Gastroesophageal sphincter (tissue), 4 donors: ENCODE measurements at regions not wholly inside any gene's neighbourhood (a gene's known extent, or its start where the extent isn't known, plus 50 kb on each side); places are given as distances from the start of the nearest gene placed in this dataset.

ENCODE experiments used
- ATAC-seq: fragments of 150-250 bp; one replicate; pipeline ENCODE4 v1.9.1; 2016; ENCODE audit warnings: mild to moderate bottlenecking, moderate library complexity
- H3K27ac ChIP-seq, 4 donors: fragments of 200-600 bp; sonication (generic) in 3 of 4; 1 replicate in 3 of 4; 2 replicates in 1 of 4; pipeline ENCODE4 v1.5.1; 2016 to 2019
- H3K27me3 ChIP-seq: fragments of 200-600 bp; sonication (generic); one replicate; pipeline ENCODE4 v1.5.1; 2019
- H3K36me3 ChIP-seq, 2 donors: fragments of 200-600 bp; sonication (generic); one replicate each; pipeline ENCODE4 v1.5.1; 2019; ENCODE audit warnings: control low read depth in 1 of 2
- H3K4me1 ChIP-seq, 3 donors: fragments of 200-600 bp; sonication (generic); 1 replicate in 2 of 3; 2 replicates in 1 of 3; pipeline ENCODE4 v1.5.1; 2016 to 2019; ENCODE audit warnings: control low read depth in 2 of 3
- H3K4me3 ChIP-seq, 2 donors: fragments of 200-600 bp; sonication (generic); one replicate each; pipeline ENCODE4 v1.5.1; 2019; ENCODE audit warnings: mild to moderate bottlenecking in 1 of 2, moderate library complexity in 1 of 2
- H3K9me3 ChIP-seq, 3 donors: fragments of 200-600 bp; sonication (generic); one replicate each; pipeline ENCODE4 v1.5.1; 2017 to 2019; ENCODE audit warnings: control low read depth in 2 of 3
- EP300 ChIP-seq: sonication (generic); formaldehyde crosslinking; IDR thresholded peaks from one replicate; pipeline ENCODE4 v1.6.1; 2017; ENCODE audit warnings: antibody characterized with exemption, mild to moderate bottlenecking
- POLR2A ChIP-seq, 2 donors: fragments of 450-650 bp; IDR thresholded peaks; one replicate each; pipeline ENCODE4 v1.6.1; 2017; ENCODE audit warnings: antibody characterized with exemption in 2 of 2, mild to moderate bottlenecking in 2 of 2, moderate library complexity in 1 of 2
- POLR2AphosphoS5 ChIP-seq: sonication (generic); formaldehyde crosslinking; IDR thresholded peaks from one replicate; pipeline ENCODE4 v1.6.1; 2017; ENCODE audit warnings: antibody characterized with exemption
- WGBS, 2 donors: methylation state at CpG; one replicate each; pipeline ENCODE4 v1.1.5; 2018; ENCODE audit warnings: low coverage in 1 of 2; 5-methylcytosine and 5-hydroxymethylcytosine counted together
- TF ChIP-seq, protein P1 (sequence below), 4 experiments: fragments of 200-600 bp in 2 of 4; fragments of 450-650 bp in 2 of 4; sonication (generic) in 1 of 4; IDR thresholded peaks; one replicate each; pipeline ENCODE4 v1.5.1; 2017 to 2019; ENCODE audit warnings: antibody characterized with exemption in 4 of 4, mild to moderate bottlenecking in 2 of 4, moderate library complexity in 2 of 4

DNA sequence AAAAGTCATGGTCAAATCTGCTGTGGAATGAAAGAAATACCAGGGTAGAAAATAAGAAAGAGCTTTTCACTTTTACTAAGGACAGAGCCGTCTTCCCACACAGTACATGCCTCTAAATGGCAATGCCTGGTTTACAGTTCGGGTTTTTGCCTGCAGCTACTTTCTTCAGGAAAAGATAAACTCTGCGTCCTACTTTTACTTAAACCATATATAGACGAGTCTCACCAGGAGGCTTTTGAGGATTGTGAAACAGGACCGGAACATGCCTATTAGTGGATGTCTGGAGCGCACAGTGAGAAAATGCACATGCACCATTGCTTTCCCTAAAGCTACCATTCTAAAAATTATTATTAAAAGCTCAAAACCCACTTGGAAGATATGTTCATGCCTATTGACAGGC is 70.5 kb downstream of the KLF6 start:
- H3K4me3 ChIP-seq, result no peak overlapping the region
- peak overlapping the region in 2 of 4 donors; percentile 2 to 4 for H3K27ac ChIP-seq
- no peak for TF ChIP-seq EP300
- no peak for TF ChIP-seq POLR2A (IDR thresholded peaks at IDR 0.05)
- TF ChIP-seq POLR2AphosphoS5, result no peak
- TF ChIP-seq, protein P1, sequence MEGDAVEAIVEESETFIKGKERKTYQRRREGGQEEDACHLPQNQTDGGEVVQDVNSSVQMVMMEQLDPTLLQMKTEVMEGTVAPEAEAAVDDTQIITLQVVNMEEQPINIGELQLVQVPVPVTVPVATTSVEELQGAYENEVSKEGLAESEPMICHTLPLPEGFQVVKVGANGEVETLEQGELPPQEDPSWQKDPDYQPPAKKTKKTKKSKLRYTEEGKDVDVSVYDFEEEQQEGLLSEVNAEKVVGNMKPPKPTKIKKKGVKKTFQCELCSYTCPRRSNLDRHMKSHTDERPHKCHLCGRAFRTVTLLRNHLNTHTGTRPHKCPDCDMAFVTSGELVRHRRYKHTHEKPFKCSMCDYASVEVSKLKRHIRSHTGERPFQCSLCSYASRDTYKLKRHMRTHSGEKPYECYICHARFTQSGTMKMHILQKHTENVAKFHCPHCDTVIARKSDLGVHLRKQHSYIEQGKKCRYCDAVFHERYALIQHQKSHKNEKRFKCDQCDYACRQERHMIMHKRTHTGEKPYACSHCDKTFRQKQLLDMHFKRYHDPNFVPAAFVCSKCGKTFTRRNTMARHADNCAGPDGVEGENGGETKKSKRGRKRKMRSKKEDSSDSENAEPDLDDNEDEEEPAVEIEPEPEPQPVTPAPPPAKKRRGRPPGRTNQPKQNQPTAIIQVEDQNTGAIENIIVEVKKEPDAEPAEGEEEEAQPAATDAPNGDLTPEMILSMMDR (IDR thresholded peaks at IDR 0.05), result no peak
- H3K36me3 ChIP-seq, result no peaks in the 10 kb centered on the region
- 42 to 54% methylated on average over 6 of the region's 6 CpGs for WGBS, 2 donors
- peak; percentile 69 for ATAC-seq
- H3K9me3 ChIP-seq, result peaks cover 0 to 20% (median 0%) of the 10 kb centered on the region in 3 donors
- no peaks in the 10 kb centered on the region for H3K27me3 ChIP-seq
- peaks cover 0 to 4% (median 0%) of the 10 kb centered on the region in 3 donors for H3K4me1 ChIP-seq

DNA sequence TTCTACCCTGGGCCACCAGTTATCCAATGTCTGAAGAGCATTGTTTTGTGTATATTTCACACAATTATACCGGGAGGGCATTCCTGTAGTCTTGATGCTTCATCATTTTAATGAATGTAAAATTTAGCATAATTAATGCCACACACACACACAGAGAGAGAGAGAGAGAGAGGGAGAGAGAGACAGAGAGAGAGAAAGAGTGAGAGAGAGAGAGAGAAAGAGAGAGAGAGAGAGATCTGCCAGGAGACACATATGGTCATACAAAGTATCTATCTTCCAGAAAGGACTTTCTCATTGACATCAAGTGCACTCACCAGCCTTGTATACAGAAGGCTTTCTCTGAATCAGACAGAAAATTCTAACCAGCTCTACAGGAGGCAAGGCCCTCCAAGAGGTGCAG is 72.3 kb downstream of the KLF6 start:
- Histone ChIP-seq H3K4me3 (no peak overlapping the region), H3K4me1 (peaks cover 0 to 4% (median 0%) of the 10 kb centered on the region in 3 donors), H3K9me3 (peaks cover 0 to 20% (median 0%) of the 10 kb centered on the region in 3 donors), H3K27me3 (no peaks in the 10 kb centered on the region), H3K36me3 (no peaks in the 10 kb centered on the region), H3K27ac (no peak overlapping the region)
- ATAC-seq, result no peak
- TF ChIP-seq POLR2A (IDR thresholded peaks at IDR 0.05) (no peak), POLR2AphosphoS5 (no peak), EP300 (no peak)
- TF ChIP-seq, protein P1 (IDR thresholded peaks at IDR 0.05), result no peak
- WGBS, 2 donors, result 86% methylated on average over 1 of the region's 1 CpG; no CpG with 5 or more reads in 1 of the 2 donors

DNA sequence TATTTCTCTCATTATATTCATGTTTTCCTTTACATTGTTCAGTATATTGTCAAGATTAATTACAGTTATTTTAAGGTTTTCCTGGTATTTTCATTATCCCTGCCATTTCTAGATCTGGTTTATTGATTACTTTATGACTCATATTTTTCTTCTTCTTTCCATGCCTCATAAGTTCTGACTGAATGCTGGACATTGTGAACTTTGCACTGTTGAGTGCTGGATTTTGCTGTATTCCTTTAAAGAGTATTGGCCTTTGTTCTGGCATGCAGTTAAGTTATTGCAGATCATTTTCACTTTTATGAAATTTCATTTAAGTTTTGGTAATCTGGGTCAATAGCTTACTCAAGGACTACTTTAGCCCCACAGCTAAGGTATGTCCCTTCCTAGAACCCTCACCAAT is 73.1 kb downstream of the KLF6 start:
- no peak for ATAC-seq
- H3K4me3 ChIP-seq, result no peak overlapping the region
- H3K9me3 ChIP-seq, result peaks cover 0 to 20% (median 0%) of the 10 kb centered on the region in 3 donors
- H3K4me1 ChIP-seq, result peaks cover 0 to 4% (median 0%) of the 10 kb centered on the region in 3 donors
- H3K27me3 ChIP-seq, result no peaks in the 10 kb centered on the region
- TF ChIP-seq, protein P1 (IDR thresholded peaks at IDR 0.05), result no peak
- TF ChIP-seq POLR2AphosphoS5, result no peak
- TF ChIP-seq EP300, result no peak
- TF ChIP-seq POLR2A (IDR thresholded peaks at IDR 0.05), result no peak
- no peak overlapping the region for H3K27ac ChIP-seq
- no peaks in the 10 kb centered on the region for H3K36me3 ChIP-seq

DNA sequence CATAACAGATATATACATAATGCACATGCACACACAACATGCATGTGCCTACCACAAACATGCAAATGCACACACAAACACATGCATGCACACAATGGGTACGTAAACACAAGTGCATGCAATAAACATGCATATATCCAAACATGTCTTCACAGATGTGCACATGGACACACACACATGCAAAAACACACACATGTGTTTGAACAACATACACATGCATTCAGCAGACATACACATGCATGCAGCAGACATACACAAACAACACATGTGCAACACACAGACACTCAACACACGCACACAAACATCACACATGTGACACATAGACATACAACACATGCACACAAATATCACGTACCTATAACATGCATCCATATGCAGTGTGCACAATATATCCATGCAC is 74.2 kb downstream of the KLF6 start:
- WGBS, 2 donors, result 84 to 88% methylated on average over 3 of the region's 3 CpGs
- H3K4me3 ChIP-seq, result no peak overlapping the region
- no peaks in the 10 kb centered on the region for H3K36me3 ChIP-seq
- H3K9me3 ChIP-seq, result peaks cover 0 to 20% (median 0%) of the 10 kb centered on the region in 3 donors
- no peak for TF ChIP-seq EP300
- TF ChIP-seq POLR2A (IDR thresholded peaks at IDR 0.05), result no peak
- no peak for TF ChIP-seq POLR2AphosphoS5
- TF ChIP-seq, protein P1 (IDR thresholded peaks at IDR 0.05), result no peak
- H3K27ac ChIP-seq, result no peak overlapping the region
- H3K4me1 ChIP-seq, result peaks cover 0 to 4% (median 0%) of the 10 kb centered on the region in 3 donors
- no peak for ATAC-seq
- no peaks in the 10 kb centered on the region for H3K27me3 ChIP-seq

DNA sequence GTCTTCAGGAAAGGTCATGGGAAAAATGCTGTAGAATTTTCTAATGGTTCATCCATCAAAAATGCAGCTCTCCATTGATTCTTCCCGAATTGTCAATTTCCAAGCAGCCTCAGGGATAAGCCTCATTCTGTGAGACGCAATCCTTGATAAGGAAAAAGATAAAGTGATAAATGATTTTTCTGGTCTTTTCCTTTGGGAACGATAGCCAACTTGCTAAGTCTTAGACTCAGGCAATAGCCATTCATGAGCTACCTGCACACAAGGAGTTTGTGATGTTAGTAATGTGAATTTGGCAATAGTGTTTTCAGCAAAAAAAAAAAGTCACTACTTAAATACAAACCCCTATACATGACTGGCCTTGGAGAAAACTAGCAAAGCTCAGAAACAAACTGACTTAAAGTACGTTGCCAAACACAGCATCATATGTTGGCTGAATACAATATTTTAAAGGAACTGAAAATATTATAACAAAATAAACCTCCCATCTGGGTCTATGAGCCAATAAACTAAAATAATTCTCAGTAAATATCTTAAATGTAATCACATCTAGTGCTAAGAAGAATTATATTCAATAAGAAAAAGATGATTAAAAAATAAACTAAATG is 75.5 kb downstream of the KLF6 start:
- no peak overlapping the region for H3K4me3 ChIP-seq
- no peak for ATAC-seq

More for the DNA sequence above, 75.5 kb downstream of the KLF6 start:
- TF ChIP-seq POLR2AphosphoS5, result no peak
- TF ChIP-seq, protein P1 (IDR thresholded peaks at IDR 0.05), result no peak
- TF ChIP-seq EP300, result no peak
- no peaks in the 10 kb centered on the region for H3K4me1 ChIP-seq
- H3K27me3 ChIP-seq, result no peaks in the 10 kb centered on the region
- no peak overlapping the region for H3K27ac ChIP-seq
- peaks cover 0 to 20% (median 0%) of the 10 kb centered on the region in 3 donors for H3K9me3 ChIP-seq
- no peaks in the 10 kb centered on the region for H3K36me3 ChIP-seq
- 73 to 77% methylated on average over 4 of the region's 4 CpGs for WGBS, 2 donors
